Stimulated activated CD4-positive, alpha-beta T cell treated with anti-CD3 and anti-CD28 coated beads, Interleukin-1b, Interleukin-23, amount 100 ng/mL, for 1 hour (primary cell): ENCODE measurements at regions not wholly inside any gene's neighbourhood (a gene's known extent, or its start where the extent isn't known, plus 50 kb on each side); places are given as distances from the start of the nearest gene placed in this dataset.

Source experiments
- DNase-seq, 2 donors: peaks; one replicate each; pipeline ENCODE4 v3.0.0-alpha.2; 2020; ENCODE audit warnings: low read depth in 2 of 2

- no peak for DNase-seq
Measured at GRCh38 chr12:76259106-76259505, 89.1 kb downstream of the BBS10 start.

- no peak for DNase-seq
Measured at GRCh38 chr12:76256904-76257303, 91.3 kb downstream of the BBS10 start.

GRCh38 chr12:76256321-76256720, 91.9 kb downstream of the BBS10 start:
- no peak for DNase-seq

GRCh38 chr12:76255692-76256091, 92.5 kb downstream of the BBS10 start:
- DNase-seq: no peak

GRCh38 chr12:76255281-76255680, 92.9 kb downstream of the BBS10 start:
- no peak for DNase-seq

- DNase-seq: no peak
Measured at GRCh38 chr12:76252031-76252430, 96.2 kb downstream of the BBS10 start.

- DNase-seq: no peak
Measured at GRCh38 chr12:76250256-76250655, 98.0 kb downstream of the BBS10 start.

- DNase-seq: no peak
Measured at GRCh38 chr12:76249501-76249900, 98.7 kb downstream of the BBS10 start.

GRCh38 chr12:76247992-76248391, 100.2 kb downstream of the BBS10 start:
- DNase-seq: no peak

GRCh38 chr12:76247026-76247646, 101.1 kb downstream of the BBS10 start:
- no peak for DNase-seq

- no peak for DNase-seq
Measured at GRCh38 chr12:76246611-76247010, 101.6 kb downstream of the BBS10 start.

- DNase-seq: no peak
Measured at GRCh38 chr12:76244300-76244699, 103.9 kb downstream of the BBS10 start.

- DNase-seq: no peak
Measured at GRCh38 chr12:76242813-76243550, 105.2 kb downstream of the BBS10 start.

GRCh38 chr12:76241371-76241770, 106.8 kb downstream of the BBS10 start:
- DNase-seq: no peak

- DNase-seq: no peak
Measured at GRCh38 chr12:76240281-76240680, 107.9 kb downstream of the BBS10 start.

- no peak for DNase-seq
Measured at GRCh38 chr12:76238688-76239087, 109.5 kb downstream of the BBS10 start.

GRCh38 chr12:76237086-76237701, 111.0 kb downstream of the BBS10 start:
- no peak for DNase-seq

- DNase-seq: no peak
Measured at GRCh38 chr12:76236640-76237039, 111.6 kb downstream of the BBS10 start.

GRCh38 chr12:76234741-76235140, 113.5 kb downstream of the BBS10 start:
- DNase-seq: no peak

- no peak for DNase-seq
Measured at GRCh38 chr12:76232013-76232412, 116.2 kb downstream of the BBS10 start.

GRCh38 chr12:76226956-76227355, 121.3 kb downstream of the BBS10 start:
- no peak for DNase-seq

- no peak for DNase-seq
Measured at GRCh38 chr12:76226397-76226796, 121.8 kb downstream of the BBS10 start.

- no peak for DNase-seq
Measured at GRCh38 chr12:76223869-76224268, 124.3 kb downstream of the BBS10 start.
